Fibroblast of lung (primary cell): ENCODE measurements at regions not wholly inside any gene's neighbourhood (a gene's known extent, or its start where the extent isn't known, plus 50 kb on each side); places are given as distances from the start of the nearest gene placed in this dataset.

Experiments
- DNase-seq, 2 donors: peaks; one replicate each; pipeline versions ENCODE4 v3.0.0 to v3.0.0-alpha.2; 2010; ENCODE audit warnings: low read depth in 2 of 2
- H2AFZ ChIP-seq: 2 replicates; pipeline ENCODE4 v1.5.1; 2012; ENCODE audit warnings: low read length, control low read depth, inconsistent platforms
- H3K27ac ChIP-seq: 2 replicates; pipeline ENCODE4 v1.5.1; 2011; ENCODE audit warnings: low read length, control low read depth; ENCODE audit not compliant: insufficient read depth
- H3K27me3 ChIP-seq: 2 replicates; pipeline ENCODE4 v1.5.1; 2011; ENCODE audit warnings: mild to moderate bottlenecking, low read length; ENCODE audit not compliant: control insufficient read depth, insufficient read depth
- H3K36me3 ChIP-seq: 2 replicates; pipeline ENCODE4 v1.5.1; 2011; ENCODE audit warnings: low read length; ENCODE audit not compliant: control insufficient read depth, insufficient read depth
- H3K4me1 ChIP-seq: 2 replicates; pipeline ENCODE4 v1.5.1; 2011; ENCODE audit warnings: low read length; ENCODE audit not compliant: control insufficient read depth, insufficient read depth; ENCODE audit errors: extremely low read depth
- H3K4me2 ChIP-seq: 2 replicates; pipeline ENCODE4 v1.5.1; 2011; ENCODE audit warnings: low read length, control low read depth; ENCODE audit not compliant: insufficient read depth; ENCODE audit errors: extremely low read depth
- H3K4me3 ChIP-seq, 4 experiments: fragments of 200-600 bp in 1 of 4; sonication (generic) in 1 of 4; replicated peaks in 1 of 4; 2 replicates each; pipeline ENCODE4 v1.5.1; 2011 to 2016; ENCODE audit warnings: low read length in 4 of 4, low read depth in 3 of 4, mild to moderate bottlenecking in 3 of 4, control low read depth in 2 of 4, inconsistent platforms in 1 of 4, mixed read lengths in 1 of 4; ENCODE audit not compliant: insufficient read depth in 1 of 4; ENCODE audit errors: control extremely low read depth in 1 of 4
- H3K79me2 ChIP-seq: 2 replicates; pipeline ENCODE4 v1.5.1; 2012; ENCODE audit warnings: mild to moderate bottlenecking, low read length, inconsistent platforms; ENCODE audit not compliant: control insufficient read depth, insufficient read depth
- H3K9ac ChIP-seq: 2 replicates; pipeline ENCODE4 v1.5.1; 2011; ENCODE audit warnings: mild to moderate bottlenecking, low read length, control low read depth; ENCODE audit not compliant: insufficient read depth
- H3K9me3 ChIP-seq: 2 replicates; pipeline ENCODE4 v1.5.1; 2012; ENCODE audit warnings: low read depth, low read length; ENCODE audit not compliant: control insufficient read depth, insufficient read depth
- H4K20me1 ChIP-seq: 2 replicates; pipeline ENCODE4 v1.5.1; 2011; ENCODE audit warnings: low read length; ENCODE audit not compliant: control insufficient read depth, insufficient read depth; ENCODE audit errors: extremely low read depth
- EZH2 ChIP-seq: IDR thresholded peaks from 2 replicates; pipeline ENCODE4 v1.5.1; 2012; ENCODE audit warnings: low read length, control low read depth, mild to moderate bottlenecking; ENCODE audit errors: missing control alignments
- TF ChIP-seq, protein P1 (sequence below), 2 donors: IDR thresholded peaks in 1 of 2; conservative IDR thresholded peaks in 1 of 2; 1 replicate in 1 of 2; 2 replicates in 1 of 2; pipeline ENCODE4 v1.5.1; 2011 to 2012; ENCODE audit warnings: low read length in 2 of 2, control low read depth in 1 of 2, inconsistent platforms in 1 of 2, low read depth in 1 of 2, mild to moderate bottlenecking in 1 of 2

DNA sequence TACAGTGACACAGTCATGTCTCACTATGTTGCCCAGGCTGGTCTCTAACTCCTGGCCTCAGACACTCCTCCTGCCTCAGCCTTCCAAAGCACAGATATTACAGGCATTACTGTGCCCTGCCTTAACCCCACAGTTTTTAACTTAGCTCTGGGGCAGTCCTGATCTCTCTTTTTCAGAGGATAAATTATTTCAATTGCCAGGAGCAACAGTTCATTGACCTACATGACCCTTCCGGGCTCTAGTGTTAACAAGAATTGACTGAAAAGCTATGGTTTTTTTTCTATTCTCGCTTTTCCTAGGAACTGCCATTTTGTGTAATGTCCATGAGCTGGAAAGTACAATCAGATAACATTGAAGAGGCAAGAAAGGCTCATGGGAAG lies 92.8 kb downstream of the HNRNPLL start:
- H3K4me1 ChIP-seq, result peaks cover 10% of the 10 kb centered on the region
- TF ChIP-seq, protein P1, sequence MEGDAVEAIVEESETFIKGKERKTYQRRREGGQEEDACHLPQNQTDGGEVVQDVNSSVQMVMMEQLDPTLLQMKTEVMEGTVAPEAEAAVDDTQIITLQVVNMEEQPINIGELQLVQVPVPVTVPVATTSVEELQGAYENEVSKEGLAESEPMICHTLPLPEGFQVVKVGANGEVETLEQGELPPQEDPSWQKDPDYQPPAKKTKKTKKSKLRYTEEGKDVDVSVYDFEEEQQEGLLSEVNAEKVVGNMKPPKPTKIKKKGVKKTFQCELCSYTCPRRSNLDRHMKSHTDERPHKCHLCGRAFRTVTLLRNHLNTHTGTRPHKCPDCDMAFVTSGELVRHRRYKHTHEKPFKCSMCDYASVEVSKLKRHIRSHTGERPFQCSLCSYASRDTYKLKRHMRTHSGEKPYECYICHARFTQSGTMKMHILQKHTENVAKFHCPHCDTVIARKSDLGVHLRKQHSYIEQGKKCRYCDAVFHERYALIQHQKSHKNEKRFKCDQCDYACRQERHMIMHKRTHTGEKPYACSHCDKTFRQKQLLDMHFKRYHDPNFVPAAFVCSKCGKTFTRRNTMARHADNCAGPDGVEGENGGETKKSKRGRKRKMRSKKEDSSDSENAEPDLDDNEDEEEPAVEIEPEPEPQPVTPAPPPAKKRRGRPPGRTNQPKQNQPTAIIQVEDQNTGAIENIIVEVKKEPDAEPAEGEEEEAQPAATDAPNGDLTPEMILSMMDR (conservative IDR thresholded peaks at IDR 0.05 in 1 of 2, IDR thresholded peaks at IDR 0.05 in 1 of 2; ENCODE audit: low read depth in 1 of 2, low read length in 2 of 2), result no peak
- TF ChIP-seq EZH2, result no peak
- DNase-seq, result no peak
- no peak overlapping the region for H3K4me2 ChIP-seq
- H4K20me1 ChIP-seq, result no peaks in the 10 kb centered on the region
- no peaks in the 10 kb centered on the region for H3K36me3 ChIP-seq
- no peak overlapping the region for H2AFZ ChIP-seq
- H3K79me2 ChIP-seq, result no peaks in the 10 kb centered on the region
- H3K9me3 ChIP-seq, result no peaks in the 10 kb centered on the region
- no peak overlapping the region for H3K9ac ChIP-seq
- no peak overlapping the region for H3K4me3 ChIP-seq
- H3K27me3 ChIP-seq, result no peaks in the 10 kb centered on the region
- no peak overlapping the region for H3K27ac ChIP-seq

DNA sequence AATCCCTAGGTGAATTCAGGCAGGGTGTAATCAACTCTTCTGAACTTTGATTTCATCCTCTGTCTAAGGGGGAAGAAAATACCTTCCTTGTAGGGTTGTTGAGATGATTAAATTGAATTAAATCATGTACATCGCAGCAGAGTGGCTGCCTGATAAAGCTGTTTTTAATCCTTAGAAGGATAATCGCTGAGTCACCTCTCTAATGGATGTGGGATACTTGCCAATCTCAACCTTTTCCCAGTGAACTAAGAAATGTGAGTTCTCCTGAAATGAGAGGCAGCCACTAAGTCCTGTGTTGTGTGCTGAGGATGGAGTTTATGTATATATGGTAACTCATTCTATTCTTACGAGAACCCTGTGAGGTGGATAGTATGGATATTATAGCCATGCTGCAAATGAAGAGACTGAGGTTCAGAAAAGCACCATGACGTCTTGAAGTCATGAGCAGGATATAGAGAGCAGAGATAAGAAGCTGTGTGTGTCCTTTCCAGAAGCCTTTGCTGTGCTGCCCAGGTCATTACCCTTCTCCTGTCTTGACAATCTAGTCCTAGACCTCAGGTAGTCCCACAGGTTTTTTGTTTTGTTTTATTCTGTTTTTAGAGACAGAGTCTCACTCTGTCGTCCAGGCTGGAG lies 93.3 kb downstream of the HNRNPLL start:
- Histone ChIP-seq H3K4me2 (no peak overlapping the region), H3K4me3 (no peak overlapping the region), H3K4me1 (peaks cover 10% of the 10 kb centered on the region), H3K79me2 (no peaks in the 10 kb centered on the region), H3K9me3 (no peaks in the 10 kb centered on the region), H2AFZ (no peak overlapping the region), H3K9ac (no peak overlapping the region), H3K36me3 (no peaks in the 10 kb centered on the region), H3K27ac (no peak overlapping the region), H3K27me3 (no peaks in the 10 kb centered on the region), H4K20me1 (no peaks in the 10 kb centered on the region)
- no peak for TF ChIP-seq EZH2
- TF ChIP-seq, protein P1 (conservative IDR thresholded peaks at IDR 0.05 in 1 of 2, IDR thresholded peaks at IDR 0.05 in 1 of 2; ENCODE audit: low read depth in 1 of 2, low read length in 2 of 2), result no peak
- peak; percentile 71 to 83 for DNase-seq

DNA sequence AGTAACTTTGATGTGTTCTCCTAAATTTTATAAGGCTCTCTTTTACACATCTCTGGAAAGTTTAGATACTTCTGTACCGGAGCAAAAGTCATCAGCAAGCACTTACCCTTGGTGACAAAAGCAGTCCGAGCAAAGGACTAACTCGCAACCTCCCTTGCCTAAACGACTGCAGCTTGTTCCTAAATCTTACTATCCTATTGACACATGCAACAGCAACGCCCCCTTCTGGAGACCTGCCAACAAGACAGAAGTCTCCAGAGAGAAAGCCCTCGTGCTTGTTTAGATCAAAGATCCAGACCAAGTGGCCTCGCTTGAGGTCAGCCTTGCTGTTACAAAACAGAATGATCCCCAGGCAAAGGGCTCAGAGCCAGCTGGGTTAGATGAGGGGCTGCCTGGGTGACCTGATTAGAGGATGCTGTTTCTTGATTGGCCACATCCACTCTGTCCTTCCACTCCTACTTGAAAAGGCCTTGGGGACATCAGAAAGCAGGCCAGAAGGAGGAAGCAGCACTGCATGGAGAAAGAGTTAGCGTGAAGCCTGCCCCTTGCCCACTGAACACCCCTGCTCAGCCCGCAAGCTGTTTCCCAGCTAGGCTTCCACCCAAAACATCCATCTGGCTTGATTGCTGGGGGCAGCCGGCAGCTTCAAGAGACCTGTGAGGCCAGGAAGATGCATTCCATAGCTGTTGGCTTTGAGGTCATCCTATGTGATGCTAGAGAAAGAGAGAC lies 94.3 kb downstream of the HNRNPLL start:
- TF ChIP-seq EZH2, result no peak
- TF ChIP-seq, protein P1 (conservative IDR thresholded peaks at IDR 0.05 in 1 of 2, IDR thresholded peaks at IDR 0.05 in 1 of 2; ENCODE audit: low read depth in 1 of 2, low read length in 2 of 2), result peak in 1 of 2 donors; percentile 24
- H3K9ac ChIP-seq, result no peak overlapping the region
- H3K4me2 ChIP-seq, result no peak overlapping the region
- H3K79me2 ChIP-seq, result no peaks in the 10 kb centered on the region
- no peaks in the 10 kb centered on the region for H3K27me3 ChIP-seq
- H3K27ac ChIP-seq, result no peak overlapping the region
- peaks cover 10% of the 10 kb centered on the region for H3K4me1 ChIP-seq
- H3K9me3 ChIP-seq, result no peaks in the 10 kb centered on the region
- H2AFZ ChIP-seq, result no peak overlapping the region
- no peaks in the 10 kb centered on the region for H4K20me1 ChIP-seq
- peak; percentile 64 to 86 for DNase-seq
- H3K4me3 ChIP-seq, result no peak overlapping the region
- H3K36me3 ChIP-seq, result no peaks in the 10 kb centered on the region
